ENCODE measurements at regions not wholly inside any gene's neighbourhood (a gene's known extent, or its start where the extent isn't known, plus 50 kb on each side); places are given as distances from the start of the nearest gene placed in this dataset.

DNA sequence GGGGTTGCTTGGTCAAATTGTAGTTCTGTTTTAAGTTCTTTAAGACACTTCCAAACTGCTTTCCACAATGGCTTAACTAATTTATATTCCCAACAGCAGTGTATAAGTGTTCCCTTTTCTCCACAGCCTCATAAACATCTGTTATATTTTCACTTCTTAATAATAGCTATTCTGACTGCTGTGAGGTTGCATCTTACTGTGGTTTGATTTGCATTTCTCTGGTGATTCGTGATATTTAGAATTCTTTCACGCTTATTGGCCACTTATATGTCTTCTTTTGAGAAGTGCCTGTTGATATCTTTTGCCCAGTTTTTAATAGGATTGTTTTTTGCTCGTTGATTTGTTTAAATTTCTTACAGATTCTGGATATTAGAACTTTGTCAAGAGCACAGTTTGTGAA lies 278.6 kb upstream of the ITM2A start:
- no peak for DNase-seq

DNA sequence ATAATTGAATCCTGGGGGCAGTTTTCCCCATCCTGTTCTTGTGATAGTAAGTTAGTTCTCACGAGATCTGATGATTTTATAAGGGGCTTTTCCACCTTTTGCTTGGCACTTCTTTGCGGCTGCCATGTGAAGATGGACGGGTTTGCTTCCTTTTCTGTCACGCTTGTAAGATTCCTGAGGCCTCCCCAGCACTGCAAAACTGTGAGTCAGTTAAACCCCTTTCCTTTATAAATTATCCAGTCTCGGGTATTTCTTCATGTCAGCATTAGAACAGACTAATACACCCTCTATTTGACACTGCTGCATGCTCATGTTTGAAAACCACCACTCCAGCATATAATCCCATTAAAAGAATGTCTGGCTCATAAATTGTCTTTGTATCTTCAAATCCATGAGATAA lies 264.4 kb upstream of the ITM2A start:
- no peak for DNase-seq

DNA sequence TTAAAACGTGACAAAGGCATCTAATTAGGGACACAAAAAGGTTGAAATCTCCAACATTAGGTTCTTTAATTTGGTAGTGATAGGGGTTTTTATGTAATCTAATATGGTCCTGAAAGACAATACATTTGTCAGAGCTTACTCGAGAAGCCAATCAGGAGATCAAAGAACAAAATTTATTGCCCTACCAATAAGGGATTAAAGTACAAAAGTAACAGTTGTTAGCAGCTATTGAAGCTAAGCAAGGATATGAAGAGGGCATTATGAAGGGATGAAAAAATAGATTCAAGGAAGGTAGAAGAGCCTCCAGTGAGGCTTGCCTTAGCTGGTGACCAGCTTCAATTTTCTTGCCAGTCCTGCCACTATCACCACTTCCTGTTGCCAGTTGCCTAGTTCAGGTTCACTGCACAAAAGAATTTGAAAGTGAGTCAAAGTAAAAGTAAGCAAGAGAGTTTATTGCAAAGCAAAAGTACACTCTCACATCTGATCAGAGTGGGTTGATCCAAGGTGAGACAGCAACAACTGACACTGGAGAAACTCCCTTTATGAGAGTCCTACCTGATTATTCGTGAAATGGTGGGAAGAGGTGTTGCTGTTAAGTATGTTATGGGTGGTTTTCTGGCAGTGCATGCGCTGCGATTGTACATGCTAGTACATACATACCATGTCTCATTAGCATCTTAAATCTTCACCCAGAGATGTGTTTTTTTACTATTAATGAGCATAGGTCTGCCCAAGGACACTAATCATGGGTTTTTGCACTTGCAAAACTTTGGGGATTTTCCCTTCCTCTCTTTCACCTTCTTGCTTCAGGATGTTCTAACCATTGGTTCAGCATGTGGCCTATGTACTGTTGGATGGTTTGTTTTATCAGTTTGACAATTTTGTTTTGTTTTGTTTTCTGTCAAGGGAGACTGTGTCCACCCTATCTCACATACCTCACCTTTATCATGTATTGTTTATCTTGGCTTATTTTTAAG lies 263.2 kb upstream of the ITM2A start:
- DNase-seq, result no peak

DNA sequence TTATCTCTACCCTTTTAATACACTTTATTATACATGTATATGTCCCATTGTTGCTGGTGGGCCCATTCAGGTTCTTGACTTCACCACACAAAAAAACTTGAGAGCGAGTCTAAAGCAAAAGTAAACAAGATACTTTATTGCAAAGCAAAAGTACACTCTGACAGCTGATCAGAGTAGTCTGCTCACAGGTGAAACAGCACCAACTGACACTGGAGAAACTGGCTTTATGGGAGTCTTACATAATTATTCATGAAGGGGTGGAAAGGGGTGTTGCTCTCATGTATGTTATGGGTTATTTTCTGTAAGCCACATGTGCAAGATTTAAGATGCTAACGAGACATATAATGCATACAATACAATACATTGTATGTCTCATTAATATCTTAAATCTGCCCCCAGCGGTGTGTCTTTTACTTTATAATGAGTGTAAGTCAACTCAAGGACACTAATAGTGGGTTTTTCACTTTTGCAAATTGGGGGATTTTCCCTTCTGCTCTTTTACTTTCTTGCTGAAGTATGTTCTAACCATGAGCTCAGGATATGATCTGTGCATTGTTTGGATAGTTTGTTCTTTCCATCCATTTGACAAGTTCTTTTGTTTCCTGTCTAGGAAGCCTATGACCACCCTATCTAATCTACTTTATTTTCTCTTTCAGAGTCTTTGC lies 256.1 kb upstream of the ITM2A start:
- no peak for DNase-seq

DNA sequence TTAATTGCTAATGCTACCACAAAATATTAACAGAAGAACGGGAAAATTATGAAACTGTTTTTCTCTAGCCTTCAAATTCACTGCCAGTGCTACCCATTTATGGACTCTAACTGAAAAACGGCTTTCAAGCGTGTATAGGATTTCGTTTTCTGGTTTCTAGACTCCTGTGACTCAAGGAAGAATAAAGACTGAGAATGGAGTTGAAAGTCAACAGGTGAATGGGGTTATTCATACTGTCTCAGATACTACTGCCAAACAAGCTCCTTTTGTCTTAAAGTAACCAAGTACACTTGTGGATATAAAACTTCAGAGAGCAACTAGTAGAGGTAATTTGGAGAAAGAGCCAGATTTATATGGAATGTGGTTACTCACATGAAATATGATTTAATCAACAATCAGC lies 251.1 kb upstream of the ITM2A start:
- no peak for DNase-seq

DNA sequence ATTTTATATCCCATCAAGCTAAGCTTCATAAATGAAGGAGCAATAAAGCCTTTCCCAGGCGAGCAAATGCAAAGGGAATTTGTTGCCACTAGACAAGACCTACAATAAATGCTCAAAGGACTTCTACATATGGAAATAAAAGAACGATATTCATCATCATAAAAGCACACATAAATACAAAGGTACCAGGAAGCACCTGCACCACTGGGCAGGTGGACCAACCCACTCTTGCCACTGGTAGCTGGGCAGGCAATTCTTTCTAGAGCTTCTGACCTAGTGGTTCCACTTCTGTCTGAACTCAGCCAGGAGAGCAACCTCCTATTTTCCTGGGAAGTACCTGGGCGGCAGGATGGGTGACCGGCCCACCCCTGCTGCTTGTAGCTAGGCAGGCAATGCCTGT lies 237.2 kb upstream of the ITM2A start:
- no peak for DNase-seq

DNA sequence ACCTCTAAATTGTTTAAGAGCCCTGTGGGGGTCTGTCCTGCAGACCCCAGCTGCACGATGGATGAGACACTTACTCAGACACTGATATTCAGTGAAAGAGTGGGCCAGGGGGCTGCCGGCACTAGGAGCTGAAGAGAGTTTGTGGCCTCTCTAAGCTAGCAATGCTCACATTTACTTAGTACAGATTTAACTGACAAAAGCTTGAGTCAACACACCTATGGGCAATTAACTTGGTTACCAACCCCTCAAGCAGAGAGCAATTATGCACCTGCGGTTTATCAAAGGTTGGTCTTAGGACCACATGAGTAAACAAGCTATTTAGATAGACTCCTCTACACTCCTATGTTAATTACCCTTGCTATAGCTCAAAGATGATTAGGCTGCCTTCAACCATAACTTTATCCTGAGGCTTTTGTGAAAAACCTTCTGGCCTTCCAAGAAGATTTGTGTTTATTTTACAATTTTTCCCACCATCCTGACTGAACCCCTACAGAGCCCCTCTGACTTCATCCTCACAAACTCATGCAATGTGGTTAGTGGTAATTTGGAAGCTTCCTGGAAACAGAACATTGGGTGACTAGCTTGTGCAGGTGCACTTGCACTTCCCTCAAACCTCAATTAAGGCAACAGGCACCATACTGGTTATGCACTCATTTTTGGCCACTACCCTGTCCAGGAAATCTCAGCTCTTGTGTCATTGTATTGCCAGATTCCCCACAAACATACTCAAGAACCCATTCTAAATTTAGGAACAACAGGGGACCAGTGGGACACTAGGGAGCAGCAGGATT lies 234.4 kb upstream of the ITM2A start:
- no peak for DNase-seq

DNA sequence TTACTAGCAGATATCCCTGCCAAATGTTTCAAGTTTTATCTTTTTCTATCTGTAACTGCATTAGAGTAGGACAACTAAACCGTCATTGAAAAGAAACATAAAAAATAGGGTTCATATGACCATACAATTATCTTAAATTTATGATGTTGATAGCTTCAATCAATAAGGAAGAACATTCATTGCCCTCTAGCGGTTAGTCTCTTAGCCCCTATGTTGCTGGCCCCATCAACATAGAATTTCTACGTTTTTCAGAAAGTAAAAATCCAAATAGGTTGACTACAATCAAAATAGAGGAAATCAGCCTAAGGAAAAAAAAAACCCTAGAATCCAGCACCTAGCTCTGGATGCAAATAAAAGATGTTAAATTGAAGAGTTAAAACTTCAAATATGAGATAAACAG lies 225.1 kb upstream of the ITM2A start:
- no peak for DNase-seq

DNA sequence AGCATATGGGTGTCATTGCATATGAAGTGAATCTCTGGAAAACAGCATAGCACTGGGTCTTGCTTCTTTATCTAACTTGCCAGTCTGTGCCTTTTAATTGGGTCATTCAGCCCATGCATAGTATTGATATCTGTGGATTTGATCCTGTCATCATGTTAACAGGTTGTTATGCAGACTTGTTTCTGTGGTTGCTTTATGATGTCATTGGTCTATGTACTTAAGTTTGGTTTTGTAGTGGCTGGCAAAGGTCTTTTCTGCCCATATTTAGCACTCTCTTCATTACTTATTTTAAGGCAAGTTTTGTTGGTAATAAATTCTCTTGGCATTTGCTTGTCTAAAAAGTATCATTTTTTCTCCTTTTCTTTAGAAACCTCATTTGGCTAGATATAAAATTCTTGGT lies 221.1 kb upstream of the ITM2A start:
- no peak for DNase-seq

DNA sequence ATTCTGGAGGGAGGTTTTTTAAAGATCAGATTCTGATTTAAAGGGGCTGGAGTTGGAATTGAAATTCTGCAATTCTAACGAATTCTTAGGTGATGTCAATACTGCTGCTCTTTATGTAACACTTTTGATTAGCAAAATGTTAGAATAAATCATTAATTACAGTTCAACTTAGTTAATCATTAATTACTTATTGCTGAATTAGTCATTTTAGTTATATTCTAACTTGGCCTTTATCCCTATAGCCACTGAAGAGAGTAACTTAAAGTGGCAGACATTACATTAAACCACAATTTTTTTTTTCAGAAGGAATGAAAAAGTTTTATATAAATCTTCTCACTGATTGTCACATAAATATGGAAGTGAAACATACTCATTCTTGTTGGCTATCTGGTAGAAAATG lies 206.6 kb upstream of the ITM2A start:
- no peak for DNase-seq

DNA sequence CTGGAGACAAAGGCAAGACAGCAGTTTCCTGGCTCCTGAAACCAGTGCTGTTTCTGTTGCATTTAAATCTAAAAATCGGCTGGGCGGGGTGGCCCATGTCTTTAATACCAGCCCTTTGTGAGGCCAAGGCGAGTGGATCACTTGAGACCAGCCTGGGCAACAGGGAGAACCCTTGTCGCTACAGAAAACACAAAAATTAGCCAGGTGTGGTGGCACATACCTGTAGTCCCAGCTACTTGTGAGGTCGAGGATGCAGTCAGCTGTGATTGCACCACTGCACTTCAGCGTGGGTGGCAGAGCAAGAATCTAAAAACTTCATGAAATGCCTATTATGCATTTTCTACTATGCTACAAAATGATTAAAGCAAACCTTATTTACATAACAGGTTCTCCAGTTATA lies 205.4 kb upstream of the ITM2A start:
- no peak for DNase-seq

DNA sequence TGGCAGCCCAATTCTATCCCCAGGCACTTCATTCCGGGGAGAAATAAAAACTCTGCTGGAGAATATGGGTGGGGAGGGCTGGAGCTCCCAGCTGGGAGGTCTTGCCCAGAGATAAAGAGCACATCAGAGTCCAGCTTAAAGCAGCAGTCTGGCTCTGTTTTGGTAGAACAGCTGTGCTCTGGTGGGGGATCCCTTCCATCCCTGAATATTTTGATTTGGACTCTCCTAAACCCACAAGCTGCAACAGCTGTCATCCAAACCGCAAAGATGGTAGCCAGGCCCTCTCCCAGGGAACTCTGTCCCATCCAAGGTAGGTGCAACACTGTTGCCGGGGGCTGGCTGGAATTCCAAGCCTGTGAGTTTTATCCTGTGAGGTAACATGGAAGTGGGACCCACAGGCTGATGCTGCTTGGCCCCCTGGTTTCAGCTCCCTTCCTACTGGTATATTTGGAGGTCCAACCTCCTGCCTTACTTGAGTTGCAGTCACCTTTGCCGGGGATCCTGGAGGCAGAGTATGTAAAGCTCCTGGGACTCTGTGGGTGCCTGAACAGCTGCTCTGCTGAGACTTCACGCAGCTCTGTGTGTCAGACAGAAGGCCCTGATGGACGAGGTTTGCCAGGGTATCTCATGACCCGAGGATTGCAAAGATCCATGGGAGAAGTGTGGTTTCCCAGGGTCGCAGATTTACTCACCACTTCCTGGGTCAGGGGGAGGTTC lies 203.5 kb upstream of the ITM2A start:
- DNase-seq, result no peak

DNA sequence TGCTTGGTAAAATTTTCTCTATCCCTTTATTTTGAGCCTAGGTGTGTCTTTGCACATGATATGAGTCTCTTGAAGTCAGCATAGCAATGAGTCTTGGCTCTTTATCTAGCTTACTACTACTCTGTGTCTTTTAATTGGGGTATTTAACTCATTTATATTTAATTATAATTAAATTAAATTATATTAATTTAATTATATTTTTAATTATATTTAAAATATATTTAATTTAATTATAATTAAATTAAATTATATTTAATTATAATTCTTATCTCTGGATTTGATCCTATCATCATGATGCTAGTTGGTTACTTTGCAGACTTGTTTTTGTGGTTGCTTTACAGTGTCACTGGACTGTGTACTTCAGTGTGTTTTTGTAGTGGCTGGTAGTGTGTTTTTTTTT lies 201.2 kb upstream of the ITM2A start:
- no peak for DNase-seq

DNA sequence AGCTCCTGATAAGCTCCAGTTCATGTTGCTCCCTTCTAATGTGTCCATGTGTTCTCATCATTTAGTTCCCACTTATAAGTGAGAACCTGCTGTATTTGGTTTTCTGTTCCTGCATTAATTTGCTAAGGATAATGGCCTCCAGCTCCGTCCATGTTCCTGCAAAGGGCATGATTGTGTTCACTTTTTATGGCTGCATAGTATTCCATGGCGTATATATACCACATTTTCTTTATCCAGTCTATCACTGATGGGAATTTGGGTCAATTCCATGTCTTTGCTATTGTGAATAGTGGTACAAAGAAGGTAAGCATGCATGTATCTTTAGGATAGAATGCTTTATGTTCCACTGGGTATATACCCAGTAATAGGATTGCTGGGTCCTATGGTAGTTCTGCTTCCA lies 197.2 kb upstream of the ITM2A start:
- no peak for DNase-seq

DNA sequence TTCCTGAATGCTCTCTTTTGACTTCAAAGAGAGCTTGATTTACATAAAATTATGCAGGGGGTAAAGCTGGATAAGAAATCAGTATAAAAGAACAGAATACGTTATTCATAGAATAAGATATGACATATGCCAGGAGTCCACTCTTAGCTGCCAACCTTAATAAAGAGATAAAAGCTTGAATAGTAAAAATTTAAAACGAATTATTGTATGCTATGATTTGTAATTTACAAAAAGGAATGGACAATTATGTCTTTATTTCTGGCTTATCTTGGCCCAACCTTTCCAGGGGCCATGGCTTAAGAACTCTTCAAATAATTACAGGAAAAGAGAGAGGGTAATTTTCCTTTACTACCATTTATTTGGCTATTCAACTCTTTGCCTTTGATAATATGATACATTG lies 192.2 kb upstream of the ITM2A start:
- no peak for DNase-seq

DNA sequence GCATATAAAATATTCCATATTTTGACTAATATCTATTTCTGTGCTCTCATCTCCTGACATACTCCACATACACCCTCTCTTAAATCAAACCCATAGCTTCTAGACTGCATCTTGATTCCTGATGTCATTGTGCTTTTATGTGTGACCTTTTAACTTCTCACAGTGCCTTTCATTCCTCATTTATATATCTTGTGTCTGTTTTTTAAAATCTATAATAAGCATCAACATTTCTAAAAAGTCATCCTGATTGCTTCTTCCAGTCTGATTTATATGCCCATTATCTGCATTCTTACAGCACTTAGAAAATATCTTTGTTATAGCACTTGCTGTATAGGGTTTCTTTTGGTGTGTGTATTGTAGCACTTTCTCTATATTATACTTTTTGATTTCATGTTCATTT lies 190.1 kb upstream of the ITM2A start:
- no peak for DNase-seq

DNA sequence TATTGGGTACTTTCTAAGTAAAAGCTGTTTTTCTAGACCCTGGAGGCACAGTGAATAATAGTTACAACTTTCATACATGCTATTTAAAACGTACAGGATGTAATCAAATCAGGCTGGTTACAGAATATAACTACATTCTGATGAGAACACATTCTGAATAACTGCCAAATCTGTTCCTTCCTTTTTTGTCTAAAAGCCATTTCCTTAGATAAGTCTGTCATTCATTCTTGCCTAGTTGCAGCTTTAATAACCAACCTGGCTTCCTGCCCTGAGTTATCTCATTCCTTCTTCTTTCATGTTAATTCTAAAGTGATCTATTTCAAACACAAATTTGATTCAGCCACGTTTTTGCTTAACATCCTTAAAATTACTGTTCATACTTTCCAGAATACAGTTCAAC lies 189.7 kb upstream of the ITM2A start:
- no peak for DNase-seq

DNA sequence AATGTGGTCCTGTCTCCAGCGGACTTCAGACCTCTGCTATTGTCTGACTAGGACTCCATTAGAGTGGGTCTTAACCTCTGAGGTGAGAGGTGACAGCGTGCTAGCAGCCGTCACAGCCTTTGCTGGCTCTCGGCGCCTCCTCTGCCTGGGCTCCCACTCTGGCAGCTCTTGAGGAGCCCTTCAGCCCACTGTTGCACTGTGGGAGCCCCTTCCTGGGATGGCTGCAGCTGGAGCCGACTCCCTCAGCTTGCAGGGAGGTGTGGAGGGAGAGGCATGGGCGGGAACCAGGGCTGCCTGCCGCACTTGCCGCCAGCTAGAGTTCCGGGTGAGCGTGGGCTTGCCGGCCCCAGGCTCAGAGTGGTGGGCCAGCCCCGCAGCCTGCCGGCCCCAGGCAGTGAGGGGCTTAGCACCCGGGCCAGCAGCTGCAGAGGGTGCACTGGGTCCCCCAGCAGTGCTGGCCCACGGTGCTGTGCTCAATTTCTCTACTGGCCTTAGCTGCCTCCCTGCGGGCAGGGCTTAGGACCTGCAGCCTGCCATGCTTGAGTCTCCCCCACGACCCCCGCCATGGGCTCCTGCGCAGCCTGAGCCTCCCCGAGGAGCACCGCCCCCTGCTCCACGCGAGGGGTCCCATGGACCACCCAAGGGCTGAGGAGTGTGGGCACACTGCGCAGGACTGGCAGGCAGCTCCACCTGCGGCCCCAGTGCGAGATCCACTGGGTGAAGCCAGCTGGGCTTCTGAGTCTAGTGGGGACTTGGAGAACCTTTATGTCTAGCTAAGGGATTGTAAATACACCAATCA lies 163.4 kb upstream of the ITM2A start:
- no peak for DNase-seq

DNA sequence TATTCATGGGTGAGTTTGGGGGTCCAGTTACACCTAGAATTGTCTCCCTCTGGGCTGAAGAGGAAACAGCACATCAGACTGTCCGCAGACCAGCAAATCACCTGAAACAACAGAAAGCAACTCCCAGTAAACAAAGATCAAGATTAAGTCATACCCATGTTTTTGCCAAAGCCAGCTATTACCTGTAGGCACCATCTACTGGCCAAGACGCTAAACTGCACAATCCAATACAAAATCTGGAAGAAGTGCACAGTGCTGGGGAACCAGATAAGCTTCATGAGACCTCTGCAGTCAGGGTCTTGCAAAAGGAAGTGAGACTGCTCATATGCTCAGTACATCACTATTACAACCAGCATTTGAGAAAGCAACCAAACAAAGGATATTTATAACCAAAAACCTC lies 157.5 kb upstream of the ITM2A start:
- DNase-seq, result no peak

DNA sequence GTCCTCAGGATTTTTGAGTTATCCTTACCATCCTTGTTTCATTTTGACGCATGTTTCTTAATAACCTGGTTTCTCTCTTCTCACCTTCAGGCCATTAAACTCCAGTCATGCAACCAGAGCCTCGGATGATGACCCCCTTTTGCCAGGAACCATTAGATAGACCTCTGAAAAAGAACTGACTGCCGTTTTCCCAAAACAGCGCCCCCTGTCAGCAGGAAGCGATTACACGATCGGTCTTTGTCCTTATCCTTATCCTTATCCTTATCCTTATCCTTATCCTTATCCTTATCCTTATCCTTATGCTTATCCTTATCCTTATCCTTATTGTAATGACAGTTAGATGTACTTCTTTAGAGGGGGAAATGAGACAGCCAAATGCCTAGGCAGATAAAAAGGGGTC lies 148.4 kb upstream of the ITM2A start:
- DNase-seq, result no peak

DNA sequence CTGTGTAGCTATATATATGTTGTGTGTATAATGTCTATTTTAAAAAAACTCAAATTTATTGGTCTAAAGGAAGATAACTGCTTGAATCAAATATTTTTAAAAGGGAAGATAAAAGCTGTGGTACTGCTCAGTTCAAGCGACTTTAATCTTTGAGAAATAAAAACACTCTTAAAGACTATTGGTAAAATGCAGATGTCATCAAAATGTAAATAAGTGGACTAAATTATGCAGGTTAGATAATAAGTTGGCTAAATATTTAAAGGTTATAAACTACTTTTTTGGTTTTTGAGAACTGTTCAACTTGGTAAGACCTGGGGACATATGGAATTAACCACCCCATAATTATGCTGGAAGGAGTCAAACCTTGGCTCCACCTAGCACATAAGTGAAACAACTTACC lies 144.7 kb upstream of the ITM2A start:
- DNase-seq, result no peak

DNA sequence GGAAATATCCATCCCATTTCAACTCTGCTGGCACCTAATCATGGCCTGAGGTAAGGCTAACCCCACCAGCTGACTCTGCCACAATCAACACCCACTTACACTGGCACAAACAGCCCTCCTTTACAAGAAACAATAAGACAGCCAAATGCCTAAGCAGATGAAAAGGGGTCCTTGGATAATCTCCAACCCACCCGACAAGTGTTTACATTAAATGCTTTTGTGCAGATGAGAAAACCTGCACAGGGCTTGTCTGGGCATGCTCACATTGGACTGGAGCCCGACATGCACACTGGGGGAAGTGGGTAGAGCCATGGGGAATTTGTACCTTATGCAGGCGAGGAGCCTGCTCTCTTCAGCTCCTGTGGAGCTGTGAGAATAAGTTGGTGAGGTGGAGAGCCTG lies 138.9 kb upstream of the ITM2A start:
- DNase-seq, result no peak

Measured in CD4-positive, alpha-beta T cell treated with Interleukin-17A for 1 hour (primary cell).